Endothelial cell (in vitro differentiated cells): ENCODE measurements at regions not wholly inside any gene's neighbourhood (a gene's known extent, or its start where the extent isn't known, plus 50 kb on each side); places are given as distances from the start of the nearest gene placed in this dataset.

Experiments used
- DNase-seq: peaks from one replicate; pipeline ENCODE4 v3.0.0; 2021; ENCODE audit warnings: low spot score
- H3K27ac Mint-ChIP-seq: one replicate; pipeline ENCODE4 v1.8.0; 2021; ENCODE audit warnings: mixed read lengths, inconsistent platforms; ENCODE audit not compliant: unreplicated experiment
- H3K27me3 Mint-ChIP-seq: one replicate; pipeline ENCODE4 v1.8.0; 2021; ENCODE audit warnings: mild to moderate bottlenecking, moderate library complexity, mixed read lengths, inconsistent platforms; ENCODE audit not compliant: unreplicated experiment
- H3K36me3 Mint-ChIP-seq: one replicate; pipeline ENCODE4 v1.8.0; 2021; ENCODE audit warnings: mild to moderate bottlenecking, low read depth, mixed read lengths, inconsistent platforms; ENCODE audit not compliant: unreplicated experiment
- H3K4me1 Mint-ChIP-seq: one replicate; pipeline ENCODE4 v1.8.0; 2021; ENCODE audit warnings: mild to moderate bottlenecking, mixed read lengths, inconsistent platforms; ENCODE audit not compliant: unreplicated experiment
- H3K4me3 Mint-ChIP-seq: one replicate; pipeline ENCODE4 v1.8.0; 2021; ENCODE audit warnings: mild to moderate bottlenecking, mixed read lengths, inconsistent platforms; ENCODE audit not compliant: unreplicated experiment
- H3K9me3 Mint-ChIP-seq: one replicate; pipeline ENCODE4 v1.8.0; 2021; ENCODE audit warnings: mixed read lengths, inconsistent platforms; ENCODE audit not compliant: unreplicated experiment
- CTCF ChIP-seq: fragments of 200-600 bp; sonication (generic); IDR thresholded peaks from one replicate; pipeline ENCODE4 v1.5.0; 2021; ENCODE audit warnings: antibody characterized with exemption; ENCODE audit not compliant: unreplicated experiment

- H3K4me3 Mint-ChIP-seq = no peak overlapping the region
- no peaks in the 10 kb centered on the region for H3K9me3 Mint-ChIP-seq
- no peaks in the 10 kb centered on the region for H3K36me3 Mint-ChIP-seq
- no peak for TF ChIP-seq CTCF
- H3K4me1 Mint-ChIP-seq = no peaks in the 10 kb centered on the region
- H3K27me3 Mint-ChIP-seq = no peaks in the 10 kb centered on the region
- no peak overlapping the region for H3K27ac Mint-ChIP-seq
- no peak for DNase-seq
These were observed 158.6 kb downstream of the PMP22 start for GRCh38 chr17:15106540-15106939.

GRCh38 chr17:15103785-15104184, 161.3 kb downstream of the PMP22 start:
- Mint-ChIP-seq H3K9me3 (no peaks in the 10 kb centered on the region), H3K4me1 (no peaks in the 10 kb centered on the region), H3K27me3 (no peaks in the 10 kb centered on the region), H3K4me3 (no peak overlapping the region), H3K27ac (no peak overlapping the region), H3K36me3 (no peaks in the 10 kb centered on the region)
- no peak for TF ChIP-seq CTCF
- no peak for DNase-seq

GRCh38 chr17:15101175-15101574, 164.0 kb downstream of the PMP22 start:
- no peaks in the 10 kb centered on the region for H3K27me3 Mint-ChIP-seq
- DNase-seq = no peak
- no peaks in the 10 kb centered on the region for H3K4me1 Mint-ChIP-seq
- no peak overlapping the region for H3K4me3 Mint-ChIP-seq
- H3K27ac Mint-ChIP-seq = no peak overlapping the region
- TF ChIP-seq CTCF = no peak
- H3K36me3 Mint-ChIP-seq = no peaks in the 10 kb centered on the region
- no peaks in the 10 kb centered on the region for H3K9me3 Mint-ChIP-seq

GRCh38 chr17:15096511-15096910, 168.6 kb downstream of the PMP22 start:
- H3K9me3 Mint-ChIP-seq = no peaks in the 10 kb centered on the region

GRCh38 chr17:15095935-15096334, 169.2 kb downstream of the PMP22 start:
- DNase-seq = no peak
- no peaks in the 10 kb centered on the region for H3K4me1 Mint-ChIP-seq
- no peaks in the 10 kb centered on the region for H3K9me3 Mint-ChIP-seq
- H3K36me3 Mint-ChIP-seq = no peaks in the 10 kb centered on the region
- H3K27me3 Mint-ChIP-seq = no peaks in the 10 kb centered on the region
- no peak for TF ChIP-seq CTCF
- H3K27ac Mint-ChIP-seq = no peak overlapping the region
- no peak overlapping the region for H3K4me3 Mint-ChIP-seq

More at GRCh38 chr17:15096511-15096910, 168.6 kb downstream of the PMP22 start:
- H3K27me3 Mint-ChIP-seq = no peaks in the 10 kb centered on the region
- H3K27ac Mint-ChIP-seq = no peak overlapping the region
- H3K36me3 Mint-ChIP-seq = no peaks in the 10 kb centered on the region
- DNase-seq = no peak
- H3K4me1 Mint-ChIP-seq = no peaks in the 10 kb centered on the region
- TF ChIP-seq CTCF = no peak
- H3K4me3 Mint-ChIP-seq = no peak overlapping the region
